Hypothalamus (tissue), 51 donors: ENCODE measurements at regions not wholly inside any gene's neighbourhood (a gene's known extent, or its start where the extent isn't known, plus 50 kb on each side); places are given as distances from the start of the nearest gene placed in this dataset.

Experiments used
- DNase-seq, 51 donors: peaks; one replicate each; lab custom pipeline; 2025; lab: John Stamatoyannopoulos, UW

GRCh38 chr2:150569761-150570160, 82.3 kb upstream of the RND3 start:
- no peak for DNase-seq

DNA sequence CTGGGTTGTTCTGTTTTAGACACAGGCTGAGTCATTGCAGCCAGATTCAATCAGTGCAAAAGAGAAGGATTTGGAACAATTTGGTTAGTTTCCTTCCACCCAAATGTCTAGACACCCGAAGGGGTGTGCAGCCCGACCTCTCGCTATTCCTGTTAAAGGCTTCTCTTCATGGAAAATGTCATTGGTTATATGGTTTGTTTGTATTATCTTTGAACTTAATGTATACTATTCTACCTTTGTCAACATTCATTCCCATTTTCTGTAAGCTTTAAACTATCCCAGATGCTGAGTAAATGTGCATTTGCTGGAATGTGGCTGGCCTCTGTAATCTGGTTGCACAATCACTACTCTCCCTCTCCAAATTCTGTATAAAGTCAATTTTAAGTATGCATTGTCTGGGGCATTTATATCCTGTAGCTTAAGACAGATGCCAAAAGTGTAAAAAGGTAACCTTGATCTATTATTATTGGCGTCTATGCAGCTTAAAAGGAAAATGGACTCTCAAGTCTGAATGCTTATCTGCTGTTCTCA, 80.4 kb upstream of the RND3 start:
- DNase-seq = no peak

DNA sequence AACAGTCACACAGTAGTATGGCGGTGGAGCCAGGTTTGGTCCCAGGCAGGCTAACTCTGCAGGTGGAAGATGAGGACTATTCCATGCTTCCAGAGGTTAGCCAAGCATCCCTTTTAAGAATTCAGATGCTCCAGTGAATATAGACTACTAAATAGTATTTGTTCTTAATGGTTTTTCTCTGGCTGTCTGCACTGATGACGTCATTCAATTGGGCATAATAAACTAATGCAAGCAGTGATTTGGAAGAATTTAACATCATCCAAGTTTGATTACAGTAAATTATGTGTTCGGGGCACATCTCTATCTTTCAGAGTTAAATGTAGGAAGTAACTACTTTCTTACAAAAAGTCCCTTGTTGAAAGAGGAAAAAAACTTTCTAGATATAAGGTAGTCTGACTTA, 78.8 kb upstream of the RND3 start:
- DNase-seq = no peak

- DNase-seq = no peak
Measured at GRCh38 chr2:150561076-150561475, 73.6 kb upstream of the RND3 start.

DNA sequence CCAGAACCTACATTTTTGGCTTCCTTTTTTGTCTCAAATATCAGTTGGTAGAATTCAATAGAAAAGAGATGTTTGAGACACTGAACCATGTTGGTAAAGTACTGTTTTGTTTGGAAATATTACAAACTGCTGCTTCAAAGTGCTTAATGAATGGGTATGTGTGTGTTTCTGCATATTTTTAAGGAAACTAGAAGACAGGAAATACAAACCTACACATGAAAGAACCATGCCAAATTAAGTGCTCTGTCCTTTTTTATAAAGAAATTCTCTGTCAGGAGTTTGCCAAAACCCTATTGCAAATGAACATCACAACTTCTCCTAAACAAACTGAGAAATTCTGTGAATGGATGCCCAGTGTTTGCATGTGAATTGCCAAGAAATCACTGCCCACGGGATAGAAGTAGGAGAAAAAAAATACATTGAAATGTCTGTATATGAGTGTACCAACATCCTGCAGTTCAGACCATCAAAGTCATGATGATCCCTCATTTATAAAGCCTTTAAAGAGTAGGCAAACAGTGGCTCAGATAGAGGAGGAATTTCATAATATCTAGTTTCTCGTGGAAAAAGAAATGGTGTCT, 69.6 kb upstream of the RND3 start:
- no peak for DNase-seq

DNA sequence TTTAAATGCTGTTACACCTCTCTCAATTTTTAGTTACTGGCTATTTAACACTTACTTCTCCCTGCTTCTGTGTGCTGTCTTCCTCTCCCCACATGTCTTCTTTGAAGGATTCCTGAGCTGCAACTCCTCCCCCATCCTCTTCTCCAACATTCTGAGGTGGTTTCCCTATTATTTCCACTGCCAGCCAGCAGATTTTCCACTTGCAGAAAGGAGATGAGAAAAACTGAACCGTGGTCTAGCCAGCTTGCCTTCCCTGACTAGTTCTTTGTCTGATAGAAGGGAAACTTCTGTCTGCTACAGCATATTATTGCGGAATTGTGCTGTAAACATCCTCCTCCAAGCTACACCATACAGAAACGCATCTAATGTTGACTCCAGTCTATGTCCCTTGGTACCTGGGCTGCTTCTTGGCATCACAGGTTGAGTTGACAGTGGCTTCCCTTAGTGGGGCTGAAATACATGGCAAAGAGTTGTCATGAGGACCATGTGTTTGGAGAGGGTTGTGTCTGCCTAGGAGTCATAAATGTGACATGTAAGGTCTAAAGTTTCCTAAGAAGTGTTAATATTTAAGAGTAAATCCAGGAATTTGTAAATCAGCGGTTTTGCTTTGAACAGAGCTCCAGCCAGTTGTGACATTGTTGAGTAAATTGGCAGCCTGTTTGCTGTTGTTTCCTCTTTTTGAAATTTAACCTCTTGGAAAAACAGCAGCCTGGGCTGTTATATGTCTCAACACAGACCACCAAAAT, 68.3 kb upstream of the RND3 start:
- no peak for DNase-seq

- no peak for DNase-seq
Measured at GRCh38 chr2:150554046-150554445, 66.6 kb upstream of the RND3 start.

GRCh38 chr2:150552041-150552820, 64.8 kb upstream of the RND3 start:
- no peak for DNase-seq

GRCh38 chr2:150549381-150549780, 61.9 kb upstream of the RND3 start:
- no peak for DNase-seq

DNA sequence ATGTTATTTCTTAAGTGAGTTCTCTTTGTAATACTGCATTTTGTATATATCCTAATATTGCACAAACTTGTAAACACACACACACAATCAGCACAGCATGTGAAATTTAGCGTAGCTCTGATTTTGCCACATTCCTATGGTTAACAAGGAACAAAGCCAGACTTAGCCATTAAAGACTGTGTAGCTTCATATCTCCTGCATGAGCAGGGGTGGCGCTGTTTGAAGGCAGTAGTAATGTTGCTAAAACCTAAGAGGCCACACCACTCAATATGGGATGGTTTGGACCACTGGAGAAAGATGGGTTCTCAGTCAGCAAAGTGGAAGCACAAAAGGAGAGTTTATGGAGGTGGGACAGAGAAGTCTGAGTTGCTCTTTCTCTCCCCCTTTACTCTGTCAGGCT, 61.1 kb upstream of the RND3 start:
- DNase-seq = no peak

DNA sequence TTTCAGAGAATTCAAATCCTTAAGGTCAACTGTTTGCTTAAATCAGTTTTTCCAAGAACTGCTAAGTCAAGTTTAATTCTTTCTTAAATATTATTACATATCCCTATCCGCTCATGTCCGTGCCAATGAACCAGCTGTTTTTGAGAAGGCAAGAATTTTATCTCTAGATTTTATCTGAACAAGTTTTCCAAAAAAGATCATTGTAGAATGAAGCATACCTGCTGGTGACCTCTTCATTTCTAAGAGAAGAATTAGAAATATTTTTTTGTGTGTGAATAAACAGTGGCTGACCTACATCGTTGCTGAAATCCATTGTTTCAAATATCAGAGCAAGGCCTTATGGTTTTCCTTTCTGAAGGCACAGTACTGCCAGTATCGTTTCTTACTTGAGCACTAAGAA, 58.4 kb upstream of the RND3 start:
- DNase-seq = no peak

- DNase-seq = no peak
Measured at GRCh38 chr2:150544731-150545130, 57.3 kb upstream of the RND3 start.

DNA sequence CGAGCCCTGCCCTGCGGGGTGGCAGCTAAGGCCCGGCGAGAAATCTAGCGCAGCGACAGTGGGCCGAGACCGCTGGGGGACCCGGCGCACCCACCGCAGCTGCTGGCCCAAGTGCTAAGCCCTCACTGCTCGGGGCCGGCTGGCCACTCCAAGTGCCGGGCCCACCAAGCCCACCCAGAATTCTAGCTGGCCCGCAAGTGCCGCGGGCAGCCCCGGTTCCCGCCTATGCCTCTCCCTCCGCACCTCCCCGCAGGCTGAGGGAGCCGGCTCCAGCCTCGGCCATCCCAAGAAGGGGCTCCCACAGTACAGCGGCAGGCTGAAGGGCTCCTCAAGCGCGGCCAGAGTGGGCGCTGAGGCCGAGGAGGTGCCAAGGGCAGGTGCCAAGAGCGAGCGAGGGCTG, 55.2 kb upstream of the RND3 start:
- no peak for DNase-seq

- DNase-seq = no peak
Measured at GRCh38 chr2:150542172-150542571, 54.7 kb upstream of the RND3 start.

DNA sequence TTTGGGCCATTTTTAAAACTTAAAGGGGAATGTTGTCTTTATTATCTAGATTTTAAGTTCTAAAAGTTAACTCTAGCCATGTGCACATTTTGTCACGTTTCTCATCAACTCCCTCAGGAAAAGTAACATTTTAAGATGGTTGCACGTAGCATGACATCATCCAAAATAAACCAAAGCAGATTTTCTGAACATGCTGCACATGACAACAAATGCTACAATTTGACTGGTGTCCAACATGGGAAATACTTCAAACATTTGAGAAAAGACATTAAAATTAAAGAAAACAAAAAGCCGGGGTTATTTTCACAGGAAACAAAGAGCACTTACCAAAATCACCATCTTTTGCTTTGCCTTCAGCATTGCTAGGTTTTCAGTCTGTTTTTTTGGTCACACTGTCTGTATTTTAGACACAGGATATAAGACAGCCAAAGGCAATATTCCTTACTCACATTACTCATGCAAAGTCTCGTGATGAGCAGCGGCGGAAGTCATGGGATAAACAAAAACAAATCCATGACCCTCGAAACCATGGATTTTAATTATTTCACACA, 51.3 kb upstream of the RND3 start:
- DNase-seq = no peak
